ENCODE measurements at regions not wholly inside any gene's neighbourhood (a gene's known extent, or its start where the extent isn't known, plus 50 kb on each side); places are given as distances from the start of the nearest gene placed in this dataset.

GRCh38 chr16:13376174-13376573, 474.8 kb downstream of the SHISA9 start:
- no peak overlapping the region for H3K4me2 ChIP-seq (replicated peaks; ENCODE audit: extremely low read depth, low read length, poor library complexity, severe bottlenecking)
- TF ChIP-seq, protein P1, sequence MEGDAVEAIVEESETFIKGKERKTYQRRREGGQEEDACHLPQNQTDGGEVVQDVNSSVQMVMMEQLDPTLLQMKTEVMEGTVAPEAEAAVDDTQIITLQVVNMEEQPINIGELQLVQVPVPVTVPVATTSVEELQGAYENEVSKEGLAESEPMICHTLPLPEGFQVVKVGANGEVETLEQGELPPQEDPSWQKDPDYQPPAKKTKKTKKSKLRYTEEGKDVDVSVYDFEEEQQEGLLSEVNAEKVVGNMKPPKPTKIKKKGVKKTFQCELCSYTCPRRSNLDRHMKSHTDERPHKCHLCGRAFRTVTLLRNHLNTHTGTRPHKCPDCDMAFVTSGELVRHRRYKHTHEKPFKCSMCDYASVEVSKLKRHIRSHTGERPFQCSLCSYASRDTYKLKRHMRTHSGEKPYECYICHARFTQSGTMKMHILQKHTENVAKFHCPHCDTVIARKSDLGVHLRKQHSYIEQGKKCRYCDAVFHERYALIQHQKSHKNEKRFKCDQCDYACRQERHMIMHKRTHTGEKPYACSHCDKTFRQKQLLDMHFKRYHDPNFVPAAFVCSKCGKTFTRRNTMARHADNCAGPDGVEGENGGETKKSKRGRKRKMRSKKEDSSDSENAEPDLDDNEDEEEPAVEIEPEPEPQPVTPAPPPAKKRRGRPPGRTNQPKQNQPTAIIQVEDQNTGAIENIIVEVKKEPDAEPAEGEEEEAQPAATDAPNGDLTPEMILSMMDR (IDR thresholded peaks at IDR 0.05): no peak
- Mint-ChIP-seq H3K36me3 (no peaks in the 10 kb centered on the region), H3K27ac (no peak overlapping the region), H3K9me3 (peaks cover 5 to 20% (median 10%) of the 10 kb centered on the region in 7 donors), H3K27me3 (ENCODE audit: low read depth in 3 of 3) (peaks cover 0 to 3% (median 0%) of the 10 kb centered on the region in 3 donors), H3K4me3 (no peak overlapping the region), H3K4me1 (no peaks in the 10 kb centered on the region)
- no peak for DNase-seq
- intact Hi-C loops (cut with micrococcal nuclease): no loop called here
- H3K36me3 ChIP-seq (replicated peaks in 1 of 2; ENCODE audit: control insufficient read depth in 1 of 2, insufficient read depth in 2 of 2, low read length in 2 of 2): no peaks in the 10 kb centered on the region
- H3K4me1 ChIP-seq (ENCODE audit: control insufficient read depth in 1 of 2, insufficient read depth in 2 of 2, low read length in 2 of 2): no peaks in the 10 kb centered on the region
- no peaks in the 10 kb centered on the region for H4K20me1 ChIP-seq (ENCODE audit: insufficient read depth, low read length)
- no peak overlapping the region for H3K9ac ChIP-seq (ENCODE audit: insufficient read depth, low read length, poor library complexity, severe bottlenecking)
- H3K4me3 ChIP-seq (replicated peaks in 1 of 3; ENCODE audit: low read depth in 2 of 3, low read length in 3 of 3): no peak overlapping the region
- no CpG with 5 or more reads among the region's 1 CpG for WGBS (ENCODE audit: insufficient coverage)
- no peak overlapping the region for H3K27ac ChIP-seq (ENCODE audit: low read depth in 1 of 2, low read length in 2 of 2)
- no peak overlapping the region for H2AFZ ChIP-seq (ENCODE audit: insufficient read depth, low read depth, low read length, poor library complexity, severe bottlenecking)
- H3K27me3 ChIP-seq (ENCODE audit: control insufficient read depth in 2 of 2, insufficient read depth in 2 of 2, low read length in 2 of 2): no peaks in the 10 kb centered on the region
- H3K9me3 ChIP-seq (replicated peaks in 1 of 2; ENCODE audit: control insufficient read depth in 1 of 2, insufficient read depth in 1 of 2, low read length in 2 of 2): peaks cover 0 to 7% of the 10 kb centered on the region in 2 donors
- no peaks in the 10 kb centered on the region for H3K79me2 ChIP-seq (ENCODE audit: insufficient read depth, low read length)

- Histone ChIP-seq H3K79me2 (ENCODE audit: insufficient read depth, low read length) (no peaks in the 10 kb centered on the region), H3K9me3 (replicated peaks in 1 of 2; ENCODE audit: control insufficient read depth in 1 of 2, insufficient read depth in 1 of 2, low read length in 2 of 2) (peaks cover 0 to 7% of the 10 kb centered on the region in 2 donors), H3K4me2 (replicated peaks; ENCODE audit: extremely low read depth, low read length, poor library complexity, severe bottlenecking) (no peak overlapping the region), H3K9ac (ENCODE audit: insufficient read depth, low read length, poor library complexity, severe bottlenecking) (no peak overlapping the region), H3K27ac (ENCODE audit: low read depth in 1 of 2, low read length in 2 of 2) (no peak overlapping the region), H3K4me3 (replicated peaks in 1 of 3; ENCODE audit: low read depth in 2 of 3, low read length in 3 of 3) (no peak overlapping the region), H4K20me1 (ENCODE audit: insufficient read depth, low read length) (no peaks in the 10 kb centered on the region), H3K4me1 (ENCODE audit: control insufficient read depth in 1 of 2, insufficient read depth in 2 of 2, low read length in 2 of 2) (no peaks in the 10 kb centered on the region), H3K36me3 (replicated peaks in 1 of 2; ENCODE audit: control insufficient read depth in 1 of 2, insufficient read depth in 2 of 2, low read length in 2 of 2) (no peaks in the 10 kb centered on the region), H3K27me3 (ENCODE audit: control insufficient read depth in 2 of 2, insufficient read depth in 2 of 2, low read length in 2 of 2) (no peaks in the 10 kb centered on the region), H2AFZ (ENCODE audit: insufficient read depth, low read depth, low read length, poor library complexity, severe bottlenecking) (no peak overlapping the region)
- Mint-ChIP-seq H3K27me3 (ENCODE audit: low read depth in 3 of 3) (peaks cover 0 to 3% (median 0%) of the 10 kb centered on the region in 3 donors), H3K27ac (no peak overlapping the region), H3K36me3 (no peaks in the 10 kb centered on the region), H3K9me3 (peaks cover 5 to 18% (median 10%) of the 10 kb centered on the region in 7 donors), H3K4me1 (no peaks in the 10 kb centered on the region), H3K4me3 (no peak overlapping the region)
- DNase-seq: no peak
- intact Hi-C loops (cut with micrococcal nuclease): no loop called here
- 75% methylated on average over 1 of the region's 3 CpGs for WGBS (ENCODE audit: insufficient coverage)
- TF ChIP-seq, protein P1 (IDR thresholded peaks at IDR 0.05): no peak
Measured at GRCh38 chr16:13377143-13377542, 475.7 kb downstream of the SHISA9 start.

Measured in CD14-positive monocyte (primary cell).